Superior temporal gyrus (tissue), 1 donor: ENCODE measurements at regions not wholly inside any gene's neighbourhood (a gene's known extent, or its start where the extent isn't known, plus 50 kb on each side); places are given as distances from the start of the nearest gene placed in this dataset.
"Not testable (repeated sequence)": the region's sequence is repeated elsewhere in the genome, so short reads cannot be mapped to it uniquely, and the experiment has no call there.

ENCODE experiments used
- DNase-seq: peaks from one replicate; pipeline ENCODE4 v3.0.0-alpha.2; 2016; ENCODE audit errors: extremely low spot score

DNA sequence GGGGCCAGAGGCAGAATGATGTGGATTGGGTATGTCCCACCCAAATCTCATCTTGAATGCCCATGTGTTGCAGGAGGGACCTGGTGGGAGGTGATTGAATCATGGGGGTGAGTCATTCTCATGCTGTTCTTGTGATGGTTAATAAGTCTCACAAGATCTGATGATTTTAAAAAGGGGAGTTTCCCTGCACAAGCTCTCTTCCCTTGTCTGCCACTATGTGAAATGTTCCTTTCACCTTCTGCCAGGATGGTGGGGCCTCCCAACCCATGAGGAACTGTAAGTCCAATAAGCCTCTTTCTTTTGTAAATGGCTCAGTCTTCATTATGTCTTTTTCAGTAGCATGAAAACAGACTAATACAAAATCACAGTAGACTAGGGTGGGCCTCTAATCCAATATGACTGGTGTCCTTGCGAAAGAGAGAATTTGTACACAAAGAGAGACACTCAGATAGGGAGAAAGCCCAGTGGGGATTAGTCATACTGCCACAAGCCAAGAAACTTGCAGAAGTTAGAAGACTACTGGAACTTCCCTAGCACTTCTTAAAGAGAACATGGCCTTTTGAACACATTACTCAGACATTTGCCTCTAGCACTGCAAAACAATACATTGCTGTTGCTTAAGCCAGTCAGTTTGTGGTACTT is 68.4 kb downstream of the ANXA1 start:
- DNase-seq = no peak

DNA sequence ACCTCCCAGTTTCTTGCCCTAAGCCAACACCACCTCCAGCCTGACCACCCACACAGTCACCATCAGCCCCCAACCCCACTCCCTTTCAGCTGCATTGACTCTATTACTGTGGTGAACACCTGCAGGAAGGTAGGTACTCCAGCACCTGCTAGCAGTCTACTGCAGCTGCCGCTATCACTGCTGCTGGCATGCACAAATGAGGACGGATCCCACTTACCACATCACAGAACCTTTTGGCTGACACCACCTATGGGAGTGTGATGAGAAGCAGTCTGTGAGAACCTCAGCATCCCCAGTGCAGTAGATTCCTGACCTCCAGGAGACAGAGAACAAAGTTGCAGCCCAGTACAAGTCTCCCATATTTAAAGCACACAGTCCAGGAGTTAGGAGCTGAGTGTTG is 71.9 kb downstream of the ANXA1 start:
- no peak for DNase-seq

DNA sequence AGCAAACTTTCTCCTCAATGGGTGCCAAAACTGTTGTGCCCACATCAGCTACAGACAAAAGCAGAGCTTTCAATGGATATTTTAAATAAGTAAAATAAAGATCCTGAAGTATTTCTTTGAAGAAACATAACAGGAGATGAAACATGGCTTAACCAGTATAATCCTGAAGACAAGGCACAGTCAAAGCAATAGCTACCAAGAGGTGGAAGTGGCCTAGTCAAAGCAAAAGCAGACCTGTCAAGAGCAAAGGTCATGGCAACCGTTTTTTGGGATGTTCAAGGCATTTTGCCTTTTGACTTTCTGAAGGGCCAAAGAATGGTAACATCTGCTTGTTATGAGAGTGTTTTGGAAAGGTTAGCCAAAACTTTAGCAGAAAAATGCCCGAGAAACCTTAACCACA is 77.9 kb downstream of the ANXA1 start:
- no peak for DNase-seq

DNA sequence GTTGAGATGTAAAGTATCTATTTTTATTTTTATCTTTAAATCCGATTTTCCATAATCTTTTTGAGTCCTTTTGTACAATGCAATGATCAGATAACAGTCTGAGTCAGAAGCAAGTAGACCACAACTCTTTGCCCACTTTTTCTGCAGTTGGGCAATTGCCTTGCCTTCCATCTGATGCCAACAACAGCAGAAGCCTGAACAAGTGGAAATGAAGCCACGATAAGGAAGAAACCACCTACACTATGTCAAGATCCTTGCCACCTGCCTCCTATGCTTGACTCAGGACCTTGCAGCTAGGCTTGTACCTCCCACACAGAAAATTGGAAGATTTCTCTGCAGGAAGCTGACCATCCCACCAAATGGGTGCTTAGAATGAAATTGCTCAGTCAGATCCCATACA is 78.6 kb downstream of the ANXA1 start:
- DNase-seq = no peak

DNA sequence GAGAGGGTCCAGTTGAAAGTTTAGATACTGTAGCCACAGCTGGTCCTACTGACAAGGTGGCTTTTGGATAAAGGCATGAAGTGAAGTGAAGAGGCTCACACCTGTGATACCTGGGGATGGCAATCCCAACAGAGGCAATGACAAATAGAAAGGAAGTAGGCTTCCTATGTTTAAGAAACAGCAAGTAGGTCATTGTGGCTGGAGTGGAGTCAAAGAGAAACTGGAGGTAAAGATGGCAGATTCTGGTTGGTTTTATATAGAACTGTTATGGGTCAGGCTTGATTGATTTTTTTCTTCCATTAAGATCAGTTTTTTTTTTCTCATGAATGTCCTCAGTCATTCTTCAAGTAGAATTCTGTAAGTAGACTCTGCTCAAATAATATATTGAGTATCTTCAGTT is 79.5 kb downstream of the ANXA1 start:
- DNase-seq = no peak

DNA sequence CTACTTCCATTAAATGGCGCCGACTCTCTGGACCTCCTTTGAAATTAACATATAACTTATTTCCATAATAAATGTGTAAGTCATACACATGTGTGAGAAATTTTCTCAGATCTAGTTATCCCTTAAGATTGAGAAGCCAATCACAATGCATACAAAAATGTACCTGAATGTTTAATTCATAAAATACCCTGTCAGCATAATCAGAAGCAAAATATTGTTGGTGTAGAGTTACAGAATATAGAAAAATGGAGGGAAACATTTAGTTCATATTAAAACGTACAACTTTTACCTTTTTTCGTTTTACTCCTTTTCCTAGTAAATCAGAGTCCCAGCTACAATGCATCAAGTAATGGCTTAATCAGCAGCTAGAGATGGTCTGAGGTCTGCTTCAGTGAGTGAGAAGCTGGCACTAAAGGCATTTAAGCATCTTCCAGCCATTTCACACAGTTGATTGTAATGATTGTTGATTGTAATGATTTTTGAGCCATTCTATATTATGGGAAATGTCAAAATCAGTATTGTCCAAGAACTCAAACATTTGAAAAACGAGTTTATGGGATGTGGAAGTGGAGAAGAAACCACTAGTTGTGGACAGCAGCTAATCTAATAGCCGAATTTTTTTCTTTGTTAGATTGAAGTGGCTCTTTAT is 81.8 kb downstream of the ANXA1 start:
- no peak for DNase-seq

DNA sequence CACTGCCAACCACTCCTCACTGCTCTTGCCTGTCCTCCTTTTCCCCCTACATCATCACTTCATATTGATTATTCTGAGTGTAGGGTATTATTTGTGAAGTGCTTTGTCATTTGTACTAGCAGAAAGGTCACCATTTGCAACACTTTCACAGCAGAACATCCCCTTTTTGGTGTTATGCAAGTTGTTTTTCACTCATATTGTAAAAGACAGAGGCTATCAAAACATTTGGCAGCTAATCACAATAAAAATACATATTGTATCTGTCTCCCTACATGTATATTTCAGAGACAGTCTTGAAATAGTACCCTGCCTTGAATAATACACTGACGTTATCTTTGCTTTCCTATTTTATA is 82.3 kb downstream of the ANXA1 start:
- no peak for DNase-seq

DNA sequence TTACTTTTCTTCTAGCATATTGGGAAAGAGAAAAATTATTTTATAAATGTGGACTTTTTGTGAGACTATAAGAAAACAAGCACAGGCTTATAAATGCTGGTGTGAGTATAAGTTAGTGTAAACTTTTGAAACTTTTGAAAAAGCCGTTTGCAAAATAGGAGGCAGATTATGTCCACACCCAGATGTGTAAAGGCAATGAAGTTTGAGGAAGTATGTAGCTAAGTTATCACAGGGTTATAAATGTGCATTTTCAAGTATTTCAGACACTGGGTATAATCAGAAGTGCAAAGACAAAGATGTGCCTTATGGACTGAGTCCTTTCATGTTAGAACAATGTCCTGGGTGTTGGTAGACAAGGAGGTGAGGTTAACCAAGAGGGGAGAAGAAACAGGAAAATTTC is 85.5 kb downstream of the ANXA1 start:
- no peak for DNase-seq

DNA sequence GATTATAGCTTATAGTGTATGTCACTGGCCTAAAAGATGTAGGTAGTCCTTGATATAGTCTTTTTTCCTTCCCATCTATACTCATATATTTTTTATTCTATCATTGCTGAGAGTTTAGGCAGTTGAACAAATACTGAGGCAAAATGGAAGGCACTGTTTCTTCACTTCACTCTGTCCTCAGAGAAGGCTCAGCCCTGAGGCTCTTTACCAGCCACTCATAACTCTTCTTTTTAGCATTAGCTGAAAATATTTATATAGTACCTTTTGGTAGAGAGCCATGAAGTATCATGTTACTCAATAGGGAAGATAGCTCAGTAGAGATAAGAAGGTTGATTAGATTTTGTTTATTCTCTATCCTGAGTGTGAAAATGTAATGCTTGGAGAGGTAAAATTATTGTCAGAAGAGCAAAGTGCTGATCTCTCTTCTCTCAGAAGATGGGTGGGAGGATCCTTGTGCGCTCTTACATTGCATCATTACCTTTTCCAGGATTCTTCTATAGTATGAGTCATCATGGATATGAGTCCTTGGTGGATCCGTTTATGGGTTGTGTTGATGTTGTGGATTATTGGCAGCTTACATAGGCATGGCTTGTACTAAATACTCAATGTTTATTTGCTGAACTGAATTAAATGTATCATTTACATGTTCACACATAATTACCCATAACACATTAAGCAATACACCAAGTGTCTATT is 88.1 kb downstream of the ANXA1 start:
- DNase-seq = no peak

DNA sequence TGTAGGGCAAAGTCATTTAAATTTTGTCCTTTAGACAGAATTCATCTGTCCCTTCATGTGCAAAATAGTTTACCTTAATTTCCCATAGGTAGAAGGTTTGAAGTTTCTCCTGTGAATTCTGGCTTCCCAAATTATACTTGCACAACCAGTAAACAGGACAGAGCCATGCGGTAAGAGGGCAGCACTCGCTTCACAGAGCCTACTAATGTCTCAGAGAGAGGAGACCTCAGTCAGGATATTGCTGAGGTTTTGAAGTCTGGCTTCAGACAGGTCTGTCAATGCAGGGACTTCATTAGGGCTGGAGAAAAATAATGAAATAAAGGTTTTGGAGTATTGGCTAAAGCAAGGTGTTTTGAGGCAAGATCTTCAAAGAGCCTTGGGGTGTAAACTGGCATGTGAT is 91.4 kb downstream of the ANXA1 start:
- DNase-seq = no peak

DNA sequence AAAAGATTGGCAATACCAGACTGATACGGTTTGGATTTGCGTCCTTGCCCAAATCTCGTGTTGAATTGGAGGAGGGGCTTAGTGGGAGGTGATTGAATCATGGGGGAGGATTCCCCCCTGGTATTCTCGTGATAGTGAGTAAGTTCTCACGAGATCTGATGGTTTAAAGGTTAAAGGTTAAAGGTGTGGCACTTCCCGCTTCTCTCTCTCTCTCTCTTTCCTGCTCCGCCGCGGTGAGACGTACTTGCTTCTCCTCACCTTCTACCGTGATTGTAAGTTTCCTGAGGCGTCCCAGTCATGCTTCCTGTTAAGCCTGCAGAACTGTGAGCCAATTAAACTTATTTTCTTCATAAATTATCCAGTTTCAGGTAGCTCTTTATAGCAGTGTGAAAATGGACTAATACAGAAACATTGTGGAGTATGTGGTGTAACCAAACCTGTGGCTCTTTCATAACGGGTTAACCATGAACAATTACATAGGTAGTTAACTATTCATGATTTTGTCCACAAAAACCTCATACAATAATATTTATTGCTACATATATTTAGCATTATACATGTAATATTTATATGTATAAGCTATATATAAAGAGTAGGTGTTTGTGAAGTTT is 107.5 kb downstream of the ANXA1 start:
- no peak for DNase-seq

DNA sequence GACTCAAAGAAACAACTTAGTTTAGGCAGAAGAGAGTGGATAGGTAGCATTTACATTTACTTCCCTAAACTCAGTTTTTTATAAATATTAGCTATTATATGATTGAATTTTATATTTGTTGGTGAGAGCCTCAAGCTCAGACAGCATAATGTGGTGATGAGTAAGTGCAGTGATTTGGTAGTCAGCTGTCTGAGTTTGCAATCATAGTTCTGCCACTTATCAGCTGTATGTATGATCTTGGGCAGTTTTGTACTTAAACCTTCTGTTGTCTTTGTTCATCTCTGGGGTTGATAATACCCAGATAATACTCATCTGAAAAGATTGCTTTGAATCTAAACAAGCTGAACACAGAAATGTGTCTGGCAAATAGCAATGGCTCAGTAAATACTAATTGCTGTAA is 108.8 kb downstream of the ANXA1 start:
- DNase-seq = no peak

DNA sequence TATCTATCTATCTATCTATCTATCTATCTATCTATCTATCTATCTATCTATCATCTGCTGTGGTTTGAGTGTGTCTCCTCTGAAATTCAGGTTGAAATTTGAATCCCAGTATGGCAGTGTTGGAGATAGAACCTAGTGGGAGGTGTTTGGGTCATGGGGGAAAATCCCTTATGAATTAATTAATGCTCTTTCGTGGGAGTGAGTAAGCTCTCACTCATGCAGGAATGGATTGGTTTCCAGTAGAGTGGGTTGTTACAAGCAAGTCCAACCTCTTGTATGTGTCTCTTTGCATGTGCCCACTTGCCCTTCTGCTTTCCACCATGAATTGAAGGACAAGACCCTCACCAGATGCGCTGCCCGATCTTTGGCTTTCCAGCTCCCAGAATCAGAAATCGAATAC is 113.0 kb downstream of the ANXA1 start:
- no peak for DNase-seq

DNA sequence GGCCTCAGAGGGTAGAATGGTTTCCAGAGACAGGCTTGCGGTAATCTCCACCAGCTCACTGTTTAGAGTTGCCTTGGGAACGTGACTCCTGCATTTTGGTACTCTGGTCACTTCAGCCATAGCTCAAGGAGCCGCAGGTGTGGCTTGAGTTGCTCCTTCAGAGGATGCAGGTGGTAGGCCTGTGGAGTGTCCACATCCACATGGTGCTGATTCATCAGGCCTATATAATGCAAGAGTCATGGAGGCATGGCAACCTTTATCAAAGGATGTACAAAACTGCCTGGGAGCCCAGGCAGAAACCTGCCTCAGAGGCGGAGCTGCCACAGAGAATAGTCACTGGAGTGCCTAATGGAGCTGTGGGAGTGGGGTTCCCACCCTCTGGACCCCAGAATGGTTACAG is 114.2 kb downstream of the ANXA1 start:
- DNase-seq = no peak

DNA sequence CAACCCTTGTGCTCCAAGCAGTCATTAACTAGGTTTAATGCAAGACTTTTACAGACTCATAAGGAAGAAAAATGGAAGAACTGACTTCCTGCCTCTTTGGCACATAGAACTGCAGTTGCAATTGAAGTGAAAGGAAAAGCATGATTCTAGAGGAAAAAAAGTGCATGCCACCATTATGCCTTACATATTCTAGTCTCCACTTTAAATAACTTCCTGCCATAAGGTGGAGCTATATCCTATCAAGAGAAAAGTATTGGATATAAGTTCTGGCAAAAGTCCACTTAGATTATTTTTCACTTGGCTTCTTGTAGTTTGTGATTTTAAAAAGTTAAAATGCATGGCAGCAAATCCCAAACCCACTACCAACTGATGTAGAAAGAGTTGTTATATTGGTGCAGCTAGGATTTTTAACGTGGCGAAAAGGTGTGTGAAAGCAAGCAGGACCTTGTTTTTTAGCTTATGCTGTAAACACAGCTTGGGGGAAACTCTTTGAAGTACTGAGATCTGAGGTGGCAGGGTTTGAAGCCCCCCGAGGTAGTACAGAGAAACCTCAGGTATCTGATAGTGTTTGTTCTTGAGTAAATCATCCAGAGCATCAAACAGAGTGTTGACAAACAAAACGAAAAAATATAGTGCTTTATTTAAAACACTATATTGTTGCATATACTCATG is 117.9 kb downstream of the ANXA1 start:
- peak; percentile 74 for DNase-seq

DNA sequence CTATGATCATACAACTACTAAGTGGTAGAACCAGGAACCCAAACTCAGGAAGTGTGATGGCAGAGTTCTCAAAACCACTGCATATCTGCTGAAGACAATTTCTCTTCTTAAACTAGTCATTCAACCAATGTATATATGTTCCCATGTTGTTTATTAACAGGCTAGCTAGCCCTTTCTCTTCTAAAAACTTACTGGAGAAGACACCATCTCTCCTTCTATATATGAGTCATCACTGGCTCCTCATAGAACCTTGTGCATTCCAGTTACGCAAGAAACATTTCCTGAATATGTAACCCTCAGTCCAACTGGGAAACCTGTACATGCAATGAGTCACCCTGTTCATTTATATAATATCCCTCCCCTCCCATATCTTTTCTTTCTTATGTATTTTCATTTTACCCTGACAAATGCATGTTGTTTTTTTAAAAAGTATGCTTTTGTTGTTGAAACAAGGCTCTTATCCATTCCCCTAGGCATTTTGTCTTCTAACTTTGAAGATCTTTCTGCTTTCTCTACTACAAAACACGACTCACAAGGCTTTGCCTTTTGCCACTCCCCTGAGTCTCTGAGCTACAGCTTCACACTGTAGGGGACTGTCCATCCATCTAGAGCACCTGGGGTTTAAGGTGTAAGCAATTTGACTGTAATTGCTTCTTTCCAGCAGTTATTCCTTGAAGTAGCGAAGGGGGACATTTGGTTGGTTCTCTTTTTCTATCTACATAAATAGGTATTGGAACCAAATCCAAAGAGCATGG is 119.5 kb downstream of the ANXA1 start:
- DNase-seq = peak; percentile 40

DNA sequence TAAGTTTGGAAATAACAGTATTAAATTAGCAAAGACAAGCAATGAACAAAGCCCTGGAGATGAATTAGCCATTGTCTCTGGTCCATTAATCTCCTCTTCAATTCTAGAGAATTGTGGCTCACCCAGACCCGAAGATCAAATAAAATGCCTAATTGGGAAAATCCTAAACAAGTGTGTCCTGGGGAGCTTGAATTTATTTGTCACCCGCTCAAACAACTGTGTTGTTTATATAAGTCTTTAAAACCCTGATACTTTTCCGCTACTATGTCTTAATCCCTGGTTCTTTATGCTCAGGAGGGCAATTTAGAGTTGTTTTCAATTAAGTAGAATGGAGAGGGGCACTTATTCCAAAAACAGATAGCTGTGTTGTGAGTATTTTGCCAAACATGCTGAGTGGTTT is 128.4 kb downstream of the ANXA1 start:
- DNase-seq = no peak

DNA sequence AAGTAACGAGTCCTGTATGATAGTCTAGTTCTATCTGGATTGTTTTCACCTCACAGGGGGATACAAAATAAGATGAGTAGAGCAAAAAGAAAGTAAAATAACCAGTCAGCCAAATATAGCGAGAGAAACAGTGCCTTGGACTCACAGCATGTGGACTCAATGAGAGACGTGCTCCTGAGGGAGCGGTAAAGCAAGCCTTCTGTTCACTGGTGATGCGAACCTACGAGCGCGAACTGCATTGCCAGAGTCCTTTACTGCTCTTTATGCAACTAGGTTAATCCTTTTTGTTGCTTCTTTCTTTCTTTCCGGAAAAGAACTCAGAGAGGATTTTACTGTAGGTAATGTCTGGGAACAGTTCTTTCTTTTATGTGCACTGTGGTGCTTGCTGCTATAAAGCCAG is 132.7 kb downstream of the ANXA1 start:
- no peak for DNase-seq

DNA sequence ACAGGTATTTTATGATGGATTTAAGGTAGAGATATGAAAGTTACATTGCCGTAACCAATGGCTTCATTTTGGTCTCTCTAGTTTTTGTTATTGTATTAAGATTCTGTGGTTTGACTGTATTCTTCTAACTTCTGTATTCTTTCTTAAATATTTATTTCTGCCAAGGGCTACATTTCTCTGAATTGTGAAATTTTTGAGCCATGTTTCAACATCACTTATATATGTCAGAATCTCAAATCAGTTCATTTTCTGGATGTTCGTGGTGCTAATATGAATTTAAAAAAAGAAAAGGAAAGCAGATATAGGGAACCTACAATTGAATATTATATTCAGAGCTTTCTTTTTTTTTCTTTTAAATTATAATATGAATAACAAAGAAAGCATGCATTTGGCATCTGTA is 142.7 kb downstream of the ANXA1 start:
- DNase-seq = no peak

DNA sequence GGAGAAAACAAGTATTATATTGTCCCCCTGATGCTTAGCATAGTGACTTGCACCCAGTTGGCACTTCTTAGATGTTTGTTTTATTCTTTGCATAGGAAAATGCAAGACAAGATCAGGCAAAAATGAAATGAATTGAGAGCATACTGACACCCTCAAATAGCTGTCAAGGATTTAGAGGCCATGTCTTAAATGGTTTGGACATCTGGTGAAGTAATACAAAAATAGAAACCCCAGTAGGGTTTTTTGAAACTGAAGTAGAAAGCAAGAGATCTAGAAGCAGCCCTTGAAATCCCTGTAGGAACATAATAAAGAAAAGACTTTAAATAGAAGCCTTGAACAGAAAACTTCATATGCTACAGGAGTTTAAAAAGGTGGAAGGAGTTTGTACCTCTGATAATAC is 174.3 kb downstream of the ANXA1 start:
- no peak for DNase-seq

DNA sequence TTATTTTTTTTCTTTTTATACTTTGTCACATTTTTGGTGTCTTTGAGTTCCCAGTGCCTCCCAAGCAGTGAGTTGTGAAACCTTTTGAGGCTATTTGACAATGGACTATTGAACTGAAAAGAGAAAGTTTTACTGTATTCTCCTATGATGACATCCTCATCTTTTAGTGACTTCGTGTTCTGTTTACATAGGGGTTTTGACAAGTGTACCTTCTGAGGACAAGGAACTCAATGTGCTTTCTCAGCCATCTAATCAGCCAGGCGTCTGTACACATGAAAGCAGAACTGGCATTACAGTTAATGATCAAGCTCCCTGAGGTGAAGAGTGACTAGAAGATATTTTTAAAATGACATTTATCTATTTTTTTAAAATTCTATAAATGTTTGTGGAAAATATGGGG is 175.5 kb downstream of the ANXA1 start:
- DNase-seq = no peak

DNA sequence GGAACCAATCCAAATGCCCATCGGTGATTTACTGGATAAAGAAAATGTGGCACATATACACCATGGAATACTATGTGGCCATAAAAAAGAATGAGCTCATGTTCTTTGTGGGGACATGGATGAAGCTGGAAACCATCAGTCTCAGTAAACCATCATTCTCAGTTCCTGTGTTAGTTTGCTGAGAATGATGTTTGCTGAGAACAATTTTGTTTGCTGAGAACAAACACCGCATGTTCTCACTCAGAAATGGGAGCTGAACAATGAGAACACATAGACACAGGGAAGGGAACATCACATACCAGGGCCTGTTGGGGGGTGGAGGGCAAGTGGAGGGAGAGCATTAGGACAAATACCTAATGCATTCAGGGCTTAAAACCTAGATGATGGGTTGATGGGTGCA is 185.5 kb downstream of the ANXA1 start:
- not testable (repeated sequence) for DNase-seq
